NOMO-1 treated with DMSO at 0.1 percent for 48 hours (cell line): ENCODE measurements at regions not wholly inside any gene's neighbourhood (a gene's known extent, or its start where the extent isn't known, plus 50 kb on each side); places are given as distances from the start of the nearest gene placed in this dataset.

Experiments
- DNase-seq: peaks from one replicate; lab custom pipeline; 2025; ENCODE audit not compliant: unreplicated experiment; lab: John Stamatoyannopoulos, UW

DNA sequence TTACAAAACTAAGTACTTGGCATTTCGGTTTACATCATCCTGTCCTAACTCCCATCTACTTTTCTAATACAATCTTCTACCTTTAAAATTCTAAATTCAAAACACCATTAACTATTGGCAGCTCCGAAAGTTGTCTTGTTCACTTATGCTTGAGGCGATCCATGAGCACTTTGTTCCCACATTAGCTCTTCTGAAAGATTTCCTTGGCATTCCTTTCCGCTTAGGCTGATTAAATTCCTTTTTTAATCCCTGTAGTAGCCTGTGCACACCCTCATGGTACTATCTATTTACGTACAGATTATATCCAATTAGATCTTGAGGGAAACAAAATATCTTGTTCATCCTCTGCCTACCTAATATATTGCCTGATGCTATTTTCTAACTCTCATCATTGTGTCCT lies 480.7 kb downstream of the PRKD1 start:
- DNase-seq, result no peak

DNA sequence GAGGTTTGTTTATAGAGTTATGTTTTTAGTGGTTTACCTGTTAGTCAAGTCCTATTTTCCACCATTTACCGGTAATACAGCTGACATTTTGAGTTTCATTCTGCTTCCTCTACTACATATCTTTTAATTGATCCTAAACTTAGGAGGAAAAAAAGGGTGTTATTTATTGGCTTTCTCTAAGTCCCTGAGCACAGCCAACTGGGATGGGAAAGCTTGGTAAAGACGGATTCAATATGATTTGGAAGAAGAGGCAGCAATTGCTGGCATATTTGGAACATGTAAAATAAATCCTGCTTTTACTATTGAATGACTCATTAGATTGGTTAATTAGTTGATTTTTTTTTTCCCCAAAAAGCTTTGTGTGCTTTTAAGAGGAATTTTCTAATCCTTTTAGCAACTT lies 475.7 kb downstream of the PRKD1 start:
- no peak for DNase-seq

DNA sequence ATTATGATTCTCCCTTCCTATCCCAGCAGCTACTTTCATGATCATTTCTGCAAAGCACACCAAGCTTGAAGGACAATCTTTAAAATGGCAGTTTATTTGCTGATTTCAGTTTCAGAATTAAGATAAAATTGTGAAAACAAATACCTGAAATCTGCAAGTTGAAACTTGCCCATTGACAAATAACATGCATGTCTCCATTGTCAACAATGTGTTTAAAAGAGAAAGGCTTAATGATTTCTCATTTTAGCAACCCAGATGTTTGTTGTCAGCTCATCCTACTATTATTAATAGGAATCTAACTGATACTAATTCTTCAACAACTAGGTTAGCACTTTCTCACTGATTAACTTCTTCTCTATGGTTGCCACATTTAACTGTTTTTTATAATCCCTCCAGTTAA lies 474.6 kb downstream of the PRKD1 start:
- DNase-seq, result no peak

DNA sequence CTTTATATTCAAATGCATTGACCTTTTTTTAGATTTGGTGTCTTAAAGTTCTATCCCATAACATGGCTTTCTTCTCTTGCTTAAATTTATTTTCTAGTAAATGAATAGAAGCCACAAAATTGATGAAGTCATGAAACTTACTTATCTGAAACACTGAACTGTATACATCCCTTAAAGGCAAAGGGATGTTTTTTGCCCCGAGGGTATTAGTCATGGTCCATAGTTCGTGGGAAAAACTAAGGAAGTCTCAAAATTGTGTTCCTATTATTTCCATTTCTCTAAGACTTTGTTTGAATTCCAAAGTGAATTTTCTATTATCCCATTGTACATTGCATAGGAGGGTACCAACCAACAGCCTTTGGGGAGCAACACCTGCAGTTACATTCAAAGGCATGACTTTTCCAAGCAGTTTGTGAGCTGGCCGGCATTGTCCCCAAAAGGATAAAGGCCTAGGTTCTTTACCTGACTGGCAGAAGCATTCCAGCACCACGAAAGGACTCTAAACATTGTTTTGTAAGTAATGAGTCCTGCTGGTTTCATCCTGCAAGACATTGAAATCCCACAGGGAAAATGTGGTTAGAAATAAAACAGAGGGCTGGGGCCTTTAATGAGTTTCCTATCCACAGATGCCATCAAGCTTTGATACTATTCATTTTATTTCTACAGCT lies 473.5 kb downstream of the PRKD1 start:
- DNase-seq, result no peak

DNA sequence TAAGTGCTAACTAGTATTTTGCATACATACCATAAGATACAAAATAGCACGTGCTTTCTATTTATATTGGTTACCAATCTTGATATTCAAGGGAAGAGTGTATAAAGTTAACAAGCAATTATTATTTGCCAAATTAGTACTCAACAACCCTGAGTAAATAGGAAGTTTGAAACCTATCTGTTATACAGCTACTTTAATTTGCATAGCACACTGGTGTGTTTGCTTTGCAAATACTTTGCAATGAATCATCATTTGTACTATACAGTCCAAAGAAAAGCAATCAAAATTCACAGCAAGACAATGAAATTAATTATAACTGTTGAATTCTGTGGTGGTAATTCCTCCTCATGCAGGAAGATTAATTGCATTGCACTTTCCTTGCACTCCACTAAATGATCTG lies 469.1 kb downstream of the PRKD1 start:
- DNase-seq, result no peak

DNA sequence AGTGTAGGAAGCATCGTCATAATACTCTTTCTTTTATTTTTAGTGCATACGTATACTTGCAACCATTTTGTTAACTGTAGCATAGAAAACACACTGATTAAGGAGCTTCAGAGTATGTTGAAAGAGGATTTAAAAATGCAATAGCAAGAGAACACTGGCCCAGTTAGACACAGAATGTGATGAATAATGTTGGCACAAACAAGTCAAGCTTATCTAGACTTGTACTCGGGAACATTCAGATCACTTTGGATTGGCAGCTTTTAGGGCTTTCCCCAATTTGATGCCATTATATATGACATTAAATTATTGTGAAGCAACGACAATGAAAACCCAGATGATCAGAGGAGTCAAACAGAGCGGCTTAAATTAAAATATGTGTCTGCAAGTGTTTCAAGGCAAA lies 468.1 kb downstream of the PRKD1 start:
- DNase-seq, result no peak

DNA sequence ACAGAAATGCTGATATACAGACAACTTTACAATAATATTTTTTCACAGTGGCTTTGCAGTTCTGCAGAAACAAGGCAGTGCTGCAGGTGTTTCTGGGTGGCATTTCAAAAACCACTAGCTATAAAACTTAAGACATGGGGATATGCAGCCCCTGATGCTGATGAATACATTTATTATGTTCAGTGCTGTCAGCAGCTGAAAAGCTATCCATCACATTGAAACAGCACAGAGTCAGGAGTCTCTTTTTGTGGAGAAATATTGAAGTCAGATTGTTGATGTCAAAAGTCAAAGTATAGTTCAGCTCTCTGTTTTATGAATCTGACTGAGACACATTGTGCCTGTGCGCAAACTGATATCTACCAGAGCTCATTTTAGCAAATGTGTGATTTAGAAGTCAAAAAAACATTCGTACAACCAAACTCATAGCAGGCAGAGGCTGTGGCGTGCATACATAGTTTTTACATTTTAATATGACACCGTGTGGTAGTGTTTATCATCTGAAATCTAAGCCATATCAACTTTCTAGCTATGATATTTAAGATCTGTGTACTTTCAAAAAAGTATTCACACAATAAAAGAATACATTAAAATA lies 467.6 kb downstream of the PRKD1 start:
- no peak for DNase-seq

DNA sequence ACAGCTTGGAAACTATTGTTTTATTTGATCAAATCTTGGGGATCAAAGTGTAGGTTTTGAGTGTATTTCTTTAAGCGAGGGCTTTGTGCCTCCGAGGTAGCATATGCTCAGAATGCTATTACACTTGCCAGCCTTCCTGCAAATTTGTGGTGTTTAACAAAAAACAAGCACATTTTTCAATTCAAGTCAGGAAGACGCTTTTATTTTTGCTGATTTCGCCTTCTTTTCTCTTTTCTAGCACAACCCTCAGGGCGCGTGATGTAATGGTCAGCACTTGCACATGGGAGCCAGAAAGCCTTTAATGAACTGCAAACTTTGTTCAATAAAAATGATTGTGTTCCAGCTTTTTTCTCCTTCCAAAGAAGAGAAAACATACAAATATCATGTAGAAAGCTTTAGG lies 466.5 kb downstream of the PRKD1 start:
- DNase-seq, result no peak

DNA sequence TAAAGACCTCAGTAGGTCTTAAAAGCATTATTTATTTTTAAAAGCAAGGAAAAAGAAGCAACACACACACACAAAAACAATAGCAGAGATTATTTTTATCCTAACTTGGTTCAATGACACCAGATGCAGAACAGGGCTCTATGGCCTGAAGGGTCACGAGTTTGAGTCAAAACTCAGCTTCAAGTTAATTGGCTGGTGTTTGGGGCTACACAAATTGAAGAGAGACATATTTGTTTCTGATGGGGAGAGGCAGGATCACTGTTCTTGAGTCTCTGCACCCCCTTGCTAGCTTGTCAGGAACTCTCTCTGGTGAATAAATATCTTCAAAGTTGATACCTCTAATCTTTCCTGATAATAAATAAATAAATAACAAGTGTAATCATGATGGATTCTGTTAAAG lies 466.1 kb downstream of the PRKD1 start:
- no peak for DNase-seq

DNA sequence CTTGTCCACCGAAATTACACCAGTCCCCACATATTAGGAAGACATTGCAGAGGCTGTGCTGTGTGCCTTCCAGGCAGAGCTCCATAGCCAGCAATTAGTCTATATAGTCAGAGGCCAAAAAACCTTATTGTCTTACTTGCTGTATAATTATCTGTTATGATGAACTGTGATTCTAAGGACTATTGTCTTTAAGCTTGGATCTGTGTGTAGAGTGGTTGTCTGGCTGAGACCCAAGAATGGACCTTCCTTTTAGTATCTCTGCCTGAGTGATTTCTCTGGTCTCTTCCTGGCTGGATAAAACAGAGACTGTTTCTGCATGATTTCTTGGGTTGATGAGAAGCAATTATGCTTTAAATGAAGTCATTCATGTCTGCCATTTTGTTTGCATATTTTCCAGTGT lies 465.3 kb downstream of the PRKD1 start:
- DNase-seq, result no peak

DNA sequence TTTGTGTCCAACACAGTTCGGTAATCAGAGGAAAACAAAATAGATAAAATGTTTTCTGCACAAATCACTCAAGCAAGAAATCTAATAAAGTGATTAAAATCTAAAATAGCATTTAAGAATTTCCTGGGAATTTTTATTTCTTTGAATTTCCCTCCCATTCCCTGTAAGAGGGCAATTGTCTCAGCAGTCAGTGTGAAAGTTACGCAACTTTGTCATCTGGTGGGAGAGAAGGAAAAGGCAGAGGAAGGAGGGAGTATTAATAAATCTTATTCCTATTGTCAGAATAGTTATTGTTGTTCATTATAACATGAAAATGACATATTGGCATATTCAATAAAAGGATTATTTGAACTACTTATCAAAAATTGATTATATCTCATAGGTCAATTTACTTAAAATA lies 464.9 kb downstream of the PRKD1 start:
- DNase-seq, result no peak

DNA sequence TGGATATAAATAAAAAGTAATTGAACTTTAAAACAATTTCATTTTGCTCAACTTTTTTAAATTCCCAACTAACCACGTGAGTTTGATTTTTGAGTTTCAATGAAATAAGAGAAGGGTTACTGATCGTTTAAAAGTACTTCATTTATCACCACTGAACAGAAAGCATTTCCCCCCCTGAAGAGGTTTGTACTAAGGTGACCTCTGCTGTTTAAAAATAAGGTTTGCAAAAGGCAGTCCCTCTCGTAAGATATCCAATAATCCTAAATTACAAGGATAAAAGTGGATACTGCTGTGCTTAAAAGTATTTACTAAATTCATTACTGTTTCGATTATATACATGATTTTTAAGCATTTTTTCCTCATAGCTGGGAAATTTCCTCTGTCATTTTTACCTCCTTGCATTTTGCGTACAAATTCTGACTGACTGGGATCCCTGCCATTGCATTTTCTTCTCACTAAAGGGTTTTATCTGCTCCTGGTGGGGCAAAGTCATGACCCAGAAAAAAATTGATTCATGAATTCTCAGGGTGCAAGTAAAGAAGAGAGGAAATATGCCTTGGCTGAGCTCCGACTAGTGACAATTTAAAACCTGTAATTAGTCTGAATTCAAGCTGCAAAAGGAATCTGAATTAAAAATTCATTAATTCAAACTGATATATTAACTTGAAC lies 463.8 kb downstream of the PRKD1 start:
- DNase-seq, result no peak

DNA sequence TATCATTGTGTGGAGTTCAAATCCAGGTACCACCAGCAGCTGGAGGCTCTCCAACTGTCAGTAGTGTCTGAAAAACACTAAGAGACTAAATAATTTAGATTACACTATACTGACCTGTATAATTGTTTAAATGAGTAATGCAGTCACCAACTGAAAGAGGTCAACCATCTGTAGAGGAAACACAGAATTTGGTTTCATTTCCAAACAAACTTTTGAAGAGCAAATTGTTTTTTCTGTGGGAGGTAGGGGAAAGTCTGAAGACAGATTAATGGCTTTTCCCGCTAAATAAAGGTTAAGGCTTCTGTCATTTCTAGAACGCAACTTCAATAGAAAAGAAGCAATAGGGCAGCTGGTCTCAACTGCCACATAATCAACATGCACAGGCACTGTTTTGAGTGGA lies 462.6 kb downstream of the PRKD1 start:
- no peak for DNase-seq

DNA sequence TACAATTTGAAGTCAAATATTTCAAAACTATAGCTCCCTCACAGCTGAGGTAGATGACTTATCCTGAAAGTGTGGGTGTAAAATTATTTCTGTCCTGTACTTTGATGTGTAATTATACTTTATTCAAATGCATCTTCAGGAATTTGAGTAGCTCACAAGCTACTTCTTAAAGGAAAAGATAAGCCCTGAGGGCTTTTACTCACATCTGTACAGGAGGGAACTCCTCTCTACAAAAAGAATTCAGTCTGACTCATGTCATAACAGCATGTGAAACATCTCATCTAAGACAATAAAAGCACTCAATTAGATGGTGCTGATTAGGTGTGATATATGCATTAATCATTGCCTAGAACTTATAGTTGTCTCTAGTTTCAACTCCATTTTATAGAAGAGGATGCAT lies 452.0 kb downstream of the PRKD1 start:
- no peak for DNase-seq

DNA sequence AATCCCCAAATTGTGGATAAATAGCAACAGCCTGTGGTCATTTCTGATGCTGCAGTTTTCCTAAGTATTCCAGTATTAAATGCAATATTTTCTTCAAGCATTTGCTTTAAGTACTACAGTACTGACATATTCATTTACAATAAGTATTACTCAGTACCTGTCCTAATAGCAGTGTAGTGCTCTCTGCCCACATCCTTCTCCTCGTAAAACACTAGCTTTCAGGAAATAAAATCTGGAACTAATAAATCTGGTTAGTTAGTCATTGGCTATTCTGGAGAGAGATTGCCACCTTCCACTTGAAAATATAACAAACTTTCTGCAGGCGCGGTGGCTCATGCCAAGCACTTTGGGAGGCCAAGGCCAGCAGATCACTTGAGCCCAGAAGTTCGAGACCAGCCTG lies 441.5 kb downstream of the PRKD1 start:
- no peak for DNase-seq

DNA sequence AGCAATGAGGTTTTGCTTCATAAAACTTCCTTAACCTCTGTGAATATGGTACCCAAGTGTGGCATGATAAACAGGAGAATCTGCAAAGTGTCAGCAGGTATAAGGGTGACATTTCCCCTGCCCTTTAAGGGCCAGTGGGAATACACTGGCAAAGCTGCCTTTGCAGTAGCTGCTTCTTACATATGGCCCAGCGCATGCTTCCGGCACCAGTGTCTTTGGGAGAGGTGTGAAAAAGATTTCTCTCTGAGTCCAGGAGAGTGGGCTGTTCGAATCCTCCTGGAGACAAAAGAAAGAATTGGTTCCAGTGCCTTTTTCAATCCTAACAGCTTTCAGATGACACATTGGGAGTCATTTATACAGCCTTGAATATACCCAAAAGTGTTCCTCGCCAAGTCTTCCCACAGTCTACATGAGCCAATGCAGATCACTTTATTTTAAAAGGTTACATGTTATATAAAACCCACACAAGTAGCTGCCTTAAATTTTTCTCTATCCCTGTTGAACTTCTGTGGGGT lies 437.7 kb downstream of the PRKD1 start:
- DNase-seq, result no peak

DNA sequence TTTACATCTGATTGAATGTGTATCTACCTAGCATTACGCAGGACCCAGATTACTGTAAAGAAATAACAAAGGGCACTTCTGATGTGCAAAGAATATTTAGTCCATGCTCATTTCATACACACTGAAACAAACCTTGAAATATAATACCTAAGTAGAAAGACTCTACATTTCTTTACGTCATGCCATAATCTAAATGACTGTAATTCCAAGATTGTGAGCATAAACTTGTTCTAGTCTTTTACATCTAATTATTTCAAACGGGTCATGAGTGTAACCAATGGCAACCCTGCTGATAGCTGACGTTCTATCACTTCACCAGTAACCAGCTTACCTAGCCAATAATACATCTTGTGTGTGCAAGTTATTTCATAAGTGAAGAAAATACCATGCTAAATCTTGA lies 433.8 kb downstream of the PRKD1 start:
- no peak for DNase-seq

DNA sequence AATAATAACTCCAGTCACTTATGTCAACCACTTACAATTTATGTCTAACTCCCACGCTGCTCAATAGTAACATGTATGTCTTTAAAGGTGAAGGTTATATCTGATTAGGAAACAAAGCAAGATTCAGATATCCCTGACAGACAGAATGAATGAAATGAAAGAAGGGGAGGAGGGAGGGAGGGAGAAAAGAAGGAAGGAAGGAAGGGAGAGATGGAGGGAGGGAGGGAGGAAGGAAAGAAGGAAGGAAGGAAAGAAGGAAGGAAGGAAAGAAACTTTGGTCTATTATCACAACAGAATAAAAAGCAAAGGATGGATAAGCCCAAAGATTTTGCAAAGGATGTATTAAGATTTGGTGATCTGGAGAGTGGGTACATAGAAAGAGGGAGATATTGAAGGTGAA lies 433.3 kb downstream of the PRKD1 start:
- no peak for DNase-seq

DNA sequence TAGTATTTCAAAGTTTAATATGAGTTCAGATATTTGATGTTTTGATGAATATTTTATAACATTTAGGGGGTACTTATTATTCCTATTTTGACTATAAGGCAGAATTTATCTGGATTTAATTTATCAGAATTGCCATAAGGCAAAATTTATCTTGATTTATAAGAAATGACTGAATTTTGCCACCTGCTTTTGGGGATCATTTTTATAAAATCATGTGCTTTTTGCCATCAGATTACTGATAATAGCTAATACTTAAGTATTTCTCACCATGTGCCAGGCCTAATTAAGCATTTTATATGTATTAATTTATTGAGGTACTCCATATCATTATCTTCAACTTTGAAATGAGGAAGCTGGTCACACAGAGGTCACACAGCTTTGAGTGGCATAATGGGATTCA lies 423.7 kb downstream of the PRKD1 start:
- no peak for DNase-seq

DNA sequence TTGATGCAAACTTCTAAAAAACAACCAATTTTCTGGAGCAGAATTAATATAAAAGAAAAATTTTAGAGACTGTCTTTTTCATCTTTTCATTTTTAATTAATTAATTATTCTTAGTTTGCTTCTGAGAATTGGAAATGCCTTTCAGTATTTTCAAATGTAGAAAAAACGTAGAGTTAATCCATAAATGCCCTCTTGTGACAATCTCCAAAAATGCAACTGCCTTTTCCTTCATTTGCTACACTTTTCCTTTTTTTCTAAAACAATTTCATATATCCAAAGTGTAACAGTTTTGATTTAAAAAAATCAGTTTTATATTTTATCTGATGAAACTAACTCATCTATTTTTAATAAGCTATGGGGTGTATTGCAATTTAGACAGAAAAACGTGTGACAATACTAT lies 409.3 kb downstream of the PRKD1 start:
- DNase-seq, result no peak

DNA sequence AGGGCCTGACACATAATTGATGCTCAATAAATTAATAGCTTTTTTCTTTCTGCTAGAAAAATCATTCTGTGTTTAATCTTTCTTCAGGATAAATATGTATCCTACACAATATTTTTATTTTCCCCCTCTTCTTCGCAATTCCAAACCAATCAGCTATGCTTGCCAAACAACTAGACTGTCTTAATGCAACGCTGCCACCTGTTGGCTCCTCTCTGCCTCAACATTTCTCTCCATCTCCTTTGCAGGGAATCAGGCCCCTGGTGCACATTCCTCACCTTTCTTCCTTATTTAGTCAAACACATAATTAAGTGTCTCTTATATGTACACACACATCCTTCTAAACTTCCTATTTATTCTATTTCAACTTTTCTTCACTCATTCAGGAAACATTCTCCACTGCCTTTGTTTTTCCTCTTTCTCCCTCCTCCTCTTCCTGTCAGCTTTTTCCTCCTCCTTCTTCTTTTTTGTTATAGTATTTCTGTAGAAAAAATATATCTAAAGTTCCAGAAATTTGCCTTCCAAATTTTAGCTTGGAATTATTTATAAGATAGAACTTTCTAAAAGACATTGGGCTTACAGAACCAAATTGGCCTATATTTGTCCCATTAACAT lies 406.0 kb downstream of the PRKD1 start:
- DNase-seq, result no peak
